ENCODE measurements at regions not wholly inside any gene's neighbourhood (a gene's known extent, or its start where the extent isn't known, plus 50 kb on each side); places are given as distances from the start of the nearest gene placed in this dataset.

DNA sequence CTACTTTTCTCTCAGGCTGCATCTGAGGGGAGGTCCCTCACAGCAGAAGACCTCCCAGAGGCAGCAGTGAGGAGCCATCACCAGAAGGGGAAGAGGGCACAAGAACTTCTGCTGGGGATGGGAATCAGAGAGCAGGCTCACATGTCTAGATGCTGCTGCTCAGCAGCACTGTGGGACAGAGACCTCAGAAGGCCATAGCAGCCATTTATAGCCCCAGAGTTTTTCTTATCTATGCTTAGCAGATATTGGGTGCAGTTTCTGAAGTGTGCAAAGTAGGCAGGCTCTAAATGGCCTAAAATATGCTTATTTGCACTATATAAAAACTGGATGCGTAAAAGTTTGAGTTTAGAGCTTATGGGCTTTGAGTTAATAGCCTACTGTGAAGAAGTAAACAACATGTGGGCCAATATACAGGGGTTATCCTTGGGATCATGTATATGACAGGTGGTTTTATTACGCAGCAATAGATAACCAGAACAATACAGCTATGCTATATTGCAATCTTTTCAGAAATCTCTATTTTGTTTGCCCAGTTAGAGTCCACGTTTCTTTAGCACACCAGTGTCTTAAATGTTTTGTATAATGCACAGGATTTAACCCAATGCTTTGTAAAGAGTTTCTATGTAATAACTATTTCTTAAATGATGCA, 60.2 kb upstream of the TMEM244 start:
- TF ChIP-seq, protein P1, sequence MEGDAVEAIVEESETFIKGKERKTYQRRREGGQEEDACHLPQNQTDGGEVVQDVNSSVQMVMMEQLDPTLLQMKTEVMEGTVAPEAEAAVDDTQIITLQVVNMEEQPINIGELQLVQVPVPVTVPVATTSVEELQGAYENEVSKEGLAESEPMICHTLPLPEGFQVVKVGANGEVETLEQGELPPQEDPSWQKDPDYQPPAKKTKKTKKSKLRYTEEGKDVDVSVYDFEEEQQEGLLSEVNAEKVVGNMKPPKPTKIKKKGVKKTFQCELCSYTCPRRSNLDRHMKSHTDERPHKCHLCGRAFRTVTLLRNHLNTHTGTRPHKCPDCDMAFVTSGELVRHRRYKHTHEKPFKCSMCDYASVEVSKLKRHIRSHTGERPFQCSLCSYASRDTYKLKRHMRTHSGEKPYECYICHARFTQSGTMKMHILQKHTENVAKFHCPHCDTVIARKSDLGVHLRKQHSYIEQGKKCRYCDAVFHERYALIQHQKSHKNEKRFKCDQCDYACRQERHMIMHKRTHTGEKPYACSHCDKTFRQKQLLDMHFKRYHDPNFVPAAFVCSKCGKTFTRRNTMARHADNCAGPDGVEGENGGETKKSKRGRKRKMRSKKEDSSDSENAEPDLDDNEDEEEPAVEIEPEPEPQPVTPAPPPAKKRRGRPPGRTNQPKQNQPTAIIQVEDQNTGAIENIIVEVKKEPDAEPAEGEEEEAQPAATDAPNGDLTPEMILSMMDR (conservative IDR thresholded peaks at IDR 0.05; ENCODE audit: low read depth, low read length), result no peak
- TF ChIP-seq EZH2phosphoT487 (IDR thresholded peaks at IDR 0.05; ENCODE audit: borderline replicate concordance, low read length) (no peak), EZH2 (IDR thresholded peaks at IDR 0.05; ENCODE audit: low read length, unreplicated experiment) (no peak)
- Histone ChIP-seq H3K27me3 (ENCODE audit: low read length) (no peaks in the 10 kb centered on the region), H3K36me3 (ENCODE audit: low read depth, low read length) (no peaks in the 10 kb centered on the region), H3K4me3 (ENCODE audit: low read length) (no peak overlapping the region), H3K79me2 (ENCODE audit: low read length) (no peaks in the 10 kb centered on the region), H3K4me2 (ENCODE audit: low read length) (no peak overlapping the region), H2AFZ (ENCODE audit: low read length) (no peak overlapping the region), H3K9ac (ENCODE audit: low read length) (no peak overlapping the region), H3K9me2 (replicated peaks; ENCODE audit: low read length) (no peaks in the 10 kb centered on the region), H3K4me1 (ENCODE audit: insufficient read depth, low read length) (no peaks in the 10 kb centered on the region), H4K20me1 (ENCODE audit: low read length) (no peaks in the 10 kb centered on the region), H3F3A (ENCODE audit: low read length, unreplicated experiment) (no peaks in the 10 kb centered on the region), H3K27ac (ENCODE audit: low read length) (no peak overlapping the region), H3K9me3 (ENCODE audit: low read length) (no peaks in the 10 kb centered on the region)
- POLR2A ChIA-PET (ENCODE audit: unreplicated experiment), result no interaction called here
- intact Hi-C loops (cut with micrococcal nuclease), result no loop called here
- no peak for DNase-seq
- BruUV-seq (replicated peaks), result no TSS peak
- CTCF ChIA-PET, result no interaction called here
- no peak for ATAC-seq

GRCh38 chr6:129920103-129920798, 59.1 kb upstream of the TMEM244 start:
- Histone ChIP-seq H4K20me1 (ENCODE audit: low read length) (no peaks in the 10 kb centered on the region), H3K9ac (ENCODE audit: low read length) (no peak overlapping the region), H3K36me3 (ENCODE audit: low read depth, low read length) (no peaks in the 10 kb centered on the region), H2AFZ (ENCODE audit: low read length) (no peak overlapping the region), H3K27me3 (ENCODE audit: low read length) (no peaks in the 10 kb centered on the region), H3K9me2 (replicated peaks; ENCODE audit: low read length) (no peaks in the 10 kb centered on the region), H3K4me2 (ENCODE audit: low read length) (no peak overlapping the region), H3K9me3 (ENCODE audit: low read length) (no peaks in the 10 kb centered on the region), H3K4me1 (ENCODE audit: insufficient read depth, low read length) (no peaks in the 10 kb centered on the region), H3K27ac (ENCODE audit: low read length) (no peak overlapping the region), H3F3A (ENCODE audit: low read length, unreplicated experiment) (no peaks in the 10 kb centered on the region), H3K79me2 (ENCODE audit: low read length) (no peaks in the 10 kb centered on the region), H3K4me3 (ENCODE audit: low read length) (no peak overlapping the region)
- TF ChIP-seq EZH2 (IDR thresholded peaks at IDR 0.05; ENCODE audit: low read length, unreplicated experiment), result no peak
- TF ChIP-seq, protein P1 (conservative IDR thresholded peaks at IDR 0.05; ENCODE audit: low read depth, low read length), result no peak
- ATAC-seq, result no peak
- BruUV-seq (replicated peaks), result no TSS peak
- ChIA-PET POLR2A (ENCODE audit: unreplicated experiment) (no interaction called here), CTCF (no interaction called here)
- peak; percentile 2 for DNase-seq
- intact Hi-C loops (cut with micrococcal nuclease), result no loop called here

DNA sequence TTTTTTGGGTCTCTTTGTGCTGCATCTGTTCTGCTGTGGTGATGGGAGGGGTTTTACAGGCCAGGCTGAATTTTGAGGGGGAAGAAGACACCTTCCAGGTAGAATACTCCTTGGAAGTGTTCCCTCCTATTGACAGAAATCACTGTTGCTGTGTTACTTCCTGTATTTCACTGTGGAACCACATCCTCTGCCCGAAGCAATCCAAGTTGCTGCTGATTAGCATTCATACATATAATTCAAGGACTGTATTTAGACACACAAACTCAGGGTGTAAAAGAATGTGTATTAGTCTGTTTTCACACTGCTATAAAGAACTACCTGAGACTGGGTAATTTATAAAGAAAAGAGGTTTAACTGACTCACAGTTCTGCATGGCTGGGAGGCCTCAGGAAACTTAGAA, 50.6 kb upstream of the TMEM244 start:
- H3K4me2 ChIP-seq (ENCODE audit: low read length), result no peak overlapping the region
- no peak for ATAC-seq
- H3K4me3 ChIP-seq (ENCODE audit: low read length), result no peak overlapping the region
- no peaks in the 10 kb centered on the region for H3K9me3 ChIP-seq (ENCODE audit: low read length)
- no peak overlapping the region for H3K27ac ChIP-seq (ENCODE audit: low read length)
- no peak for DNase-seq
- no peak overlapping the region for H2AFZ ChIP-seq (ENCODE audit: low read length)
- no peak for TF ChIP-seq EZH2 (IDR thresholded peaks at IDR 0.05; ENCODE audit: low read length, unreplicated experiment)
- TF ChIP-seq, protein P1 (conservative IDR thresholded peaks at IDR 0.05; ENCODE audit: low read depth, low read length), result no peak
- TF ChIP-seq EZH2phosphoT487 (IDR thresholded peaks at IDR 0.05; ENCODE audit: borderline replicate concordance, low read length), result no peak
- H4K20me1 ChIP-seq (ENCODE audit: low read length), result no peaks in the 10 kb centered on the region
- BruUV-seq (replicated peaks), result no TSS peak
- no peaks in the 10 kb centered on the region for H3K36me3 ChIP-seq (ENCODE audit: low read depth, low read length)
- CTCF ChIA-PET, result no interaction called here
- H3K9ac ChIP-seq (ENCODE audit: low read length), result no peak overlapping the region
- no peaks in the 10 kb centered on the region for H3K79me2 ChIP-seq (ENCODE audit: low read length)
- no peaks in the 10 kb centered on the region for H3K4me1 ChIP-seq (ENCODE audit: insufficient read depth, low read length)
- no peaks in the 10 kb centered on the region for H3F3A ChIP-seq (ENCODE audit: low read length, unreplicated experiment)
- intact Hi-C loops (cut with micrococcal nuclease), result no loop called here
- no peaks in the 10 kb centered on the region for H3K27me3 ChIP-seq (ENCODE audit: low read length)
- POLR2A ChIA-PET (ENCODE audit: unreplicated experiment), result no interaction called here
- H3K9me2 ChIP-seq (replicated peaks; ENCODE audit: low read length), result no peaks in the 10 kb centered on the region

Measured in PC-3 (cell line).